ENCODE measurements at regions not wholly inside any gene's neighbourhood (a gene's known extent, or its start where the extent isn't known, plus 50 kb on each side); places are given as distances from the start of the nearest gene placed in this dataset.

GRCh38 chr18:66972681-66973080 lies 368.8 kb upstream of the CDH19 start:
- no peak overlapping the region for H3K4me3 Mint-ChIP-seq
- no peaks in the 10 kb centered on the region for H3K9me3 ChIP-seq (ENCODE audit: control insufficient read depth, insufficient read depth, low read length)
- no peaks in the 10 kb centered on the region for H3K27me3 Mint-ChIP-seq (ENCODE audit: low read depth in 2 of 2)
- H3K27ac Mint-ChIP-seq, result no peak overlapping the region
- no peak for DNase-seq
- H3K4me1 ChIP-seq (ENCODE audit: control insufficient read depth, insufficient read depth, low read length), result no peaks in the 10 kb centered on the region
- 67% methylated on average over 1 of the region's 1 CpG for WGBS (ENCODE audit: insufficient coverage)
- no peaks in the 10 kb centered on the region for H3K27me3 ChIP-seq (ENCODE audit: control insufficient read depth, insufficient read depth, low read length)
- no peak overlapping the region for H3K27ac ChIP-seq (ENCODE audit: low read length)
- H3K4me1 Mint-ChIP-seq, result no peaks in the 10 kb centered on the region
- no peaks in the 10 kb centered on the region for H3K36me3 Mint-ChIP-seq
- no peak overlapping the region for H3K4me3 ChIP-seq (ENCODE audit: low read length)
- no peak for ATAC-seq
- peaks cover 11 to 26% of the 10 kb centered on the region in 2 donors for H3K9me3 Mint-ChIP-seq
- H3K36me3 ChIP-seq (ENCODE audit: control insufficient read depth, insufficient read depth, low read length), result no peaks in the 10 kb centered on the region
- intact Hi-C loops (cut with micrococcal nuclease), result no loop called here
- TF ChIP-seq CTCF (IDR thresholded peaks at IDR 0.05), result no peak

GRCh38 chr18:66971960-66972359 lies 368.1 kb upstream of the CDH19 start:
- H3K9me3 Mint-ChIP-seq, result peaks cover 9 to 22% of the 10 kb centered on the region in 2 donors

GRCh38 chr18:66966171-66966570 lies 362.3 kb upstream of the CDH19 start:
- 94% methylated on average over 6 of the region's 7 CpGs for WGBS (ENCODE audit: insufficient coverage)
- no peak overlapping the region for H3K4me3 ChIP-seq (ENCODE audit: low read length)
- no peak for TF ChIP-seq CTCF (IDR thresholded peaks at IDR 0.05)
- no peak overlapping the region for H3K27ac Mint-ChIP-seq
- H3K4me3 Mint-ChIP-seq, result no peak overlapping the region
- H3K4me1 ChIP-seq (ENCODE audit: control insufficient read depth, insufficient read depth, low read length), result no peaks in the 10 kb centered on the region
- intact Hi-C loops (cut with micrococcal nuclease), result no loop called here
- no peaks in the 10 kb centered on the region for H3K36me3 Mint-ChIP-seq
- H3K27me3 Mint-ChIP-seq (ENCODE audit: low read depth in 2 of 2), result no peaks in the 10 kb centered on the region
- ATAC-seq (no peak), DNase-seq (no peak)
- H3K9me3 ChIP-seq (ENCODE audit: control insufficient read depth, insufficient read depth, low read length), result no peaks in the 10 kb centered on the region
- no peak overlapping the region for H3K27ac ChIP-seq (ENCODE audit: low read length)
- H3K27me3 ChIP-seq (ENCODE audit: control insufficient read depth, insufficient read depth, low read length), result no peaks in the 10 kb centered on the region
- peaks cover 6 to 9% of the 10 kb centered on the region in 2 donors for H3K9me3 Mint-ChIP-seq
- H3K36me3 ChIP-seq (ENCODE audit: control insufficient read depth, insufficient read depth, low read length), result no peaks in the 10 kb centered on the region
- no peaks in the 10 kb centered on the region for H3K4me1 Mint-ChIP-seq

More at GRCh38 chr18:66971960-66972359, 368.1 kb upstream of the CDH19 start:
- H3K4me3 ChIP-seq (ENCODE audit: low read length), result no peak overlapping the region
- H3K4me1 ChIP-seq (ENCODE audit: control insufficient read depth, insufficient read depth, low read length), result no peaks in the 10 kb centered on the region
- no peaks in the 10 kb centered on the region for H3K9me3 ChIP-seq (ENCODE audit: control insufficient read depth, insufficient read depth, low read length)
- H3K27me3 Mint-ChIP-seq (ENCODE audit: low read depth in 2 of 2), result no peaks in the 10 kb centered on the region
- no peaks in the 10 kb centered on the region for H3K36me3 ChIP-seq (ENCODE audit: control insufficient read depth, insufficient read depth, low read length)
- 66% methylated on average over 3 of the region's 3 CpGs for WGBS (ENCODE audit: insufficient coverage)
- H3K27me3 ChIP-seq (ENCODE audit: control insufficient read depth, insufficient read depth, low read length), result no peaks in the 10 kb centered on the region
- TF ChIP-seq CTCF (IDR thresholded peaks at IDR 0.05), result no peak
- H3K27ac Mint-ChIP-seq, result no peak overlapping the region
- intact Hi-C loops (cut with micrococcal nuclease), result no loop called here
- no peaks in the 10 kb centered on the region for H3K36me3 Mint-ChIP-seq
- no peak overlapping the region for H3K4me3 Mint-ChIP-seq
- no peak overlapping the region for H3K27ac ChIP-seq (ENCODE audit: low read length)
- no peaks in the 10 kb centered on the region for H3K4me1 Mint-ChIP-seq
- DNase-seq (no peak), ATAC-seq (no peak)

- 74% methylated on average over 2 of the region's 2 CpGs for WGBS (ENCODE audit: insufficient coverage)
- H3K36me3 Mint-ChIP-seq, result no peaks in the 10 kb centered on the region
- intact Hi-C loops (cut with micrococcal nuclease), result no loop called here
Observed at GRCh38 chr18:66958309-66958708, 354.4 kb upstream of the CDH19 start.

More at GRCh38 chr18:66958309-66958708, 354.4 kb upstream of the CDH19 start:
- no peaks in the 10 kb centered on the region for H3K27me3 ChIP-seq (ENCODE audit: control insufficient read depth, insufficient read depth, low read length)
- no peak overlapping the region for H3K27ac Mint-ChIP-seq
- no peaks in the 10 kb centered on the region for H3K4me1 ChIP-seq (ENCODE audit: control insufficient read depth, insufficient read depth, low read length)
- H3K4me3 Mint-ChIP-seq, result no peak overlapping the region
- no peaks in the 10 kb centered on the region for H3K4me1 Mint-ChIP-seq
- TF ChIP-seq CTCF (IDR thresholded peaks at IDR 0.05), result no peak
- no peak overlapping the region for H3K4me3 ChIP-seq (ENCODE audit: low read length)
- H3K9me3 Mint-ChIP-seq, result peaks cover 4 to 5% of the 10 kb centered on the region in 2 donors
- DNase-seq (no peak), ATAC-seq (no peak)
- no peaks in the 10 kb centered on the region for H3K36me3 ChIP-seq (ENCODE audit: control insufficient read depth, insufficient read depth, low read length)
- no peaks in the 10 kb centered on the region for H3K27me3 Mint-ChIP-seq (ENCODE audit: low read depth in 2 of 2)
- H3K27ac ChIP-seq (ENCODE audit: low read length), result no peak overlapping the region
- no peaks in the 10 kb centered on the region for H3K9me3 ChIP-seq (ENCODE audit: control insufficient read depth, insufficient read depth, low read length)

Data from natural killer cell (primary cell).